GM10266 (cell line): ENCODE measurements at regions not wholly inside any gene's neighbourhood (a gene's known extent, or its start where the extent isn't known, plus 50 kb on each side); places are given as distances from the start of the nearest gene placed in this dataset.

Experiments used
- DNase-seq: peaks from one replicate; pipeline ENCODE4 v3.0.0; 2012; ENCODE audit errors: extremely low spot score
- CTCF ChIP-seq: IDR thresholded peaks from 2 replicates; pipeline ENCODE4 v1.5.1; 2012; ENCODE audit warnings: mild to moderate bottlenecking, low read depth; ENCODE audit not compliant: control insufficient read depth, insufficient read depth; ENCODE audit errors: missing control alignments

- TF ChIP-seq CTCF = no peak
- no peak for DNase-seq
These were observed 1467.8 kb downstream of the UQCRFS1 start for GRCh38 chr19:27744926-27745768.

- no peak for TF ChIP-seq CTCF
- no peak for DNase-seq
These were observed 1470.9 kb downstream of the UQCRFS1 start for GRCh38 chr19:27742041-27742440.

- TF ChIP-seq CTCF = no peak
- no peak for DNase-seq
These were observed 1471.7 kb downstream of the UQCRFS1 start for GRCh38 chr19:27741236-27741635.

GRCh38 chr19:27740396-27740795, 1472.6 kb downstream of the UQCRFS1 start:
- DNase-seq = no peak
- no peak for TF ChIP-seq CTCF

GRCh38 chr19:27738569-27739193, 1474.3 kb downstream of the UQCRFS1 start:
- no peak for TF ChIP-seq CTCF
- no peak for DNase-seq

GRCh38 chr19:27736225-27736624, 1476.7 kb downstream of the UQCRFS1 start:
- DNase-seq = no peak
- TF ChIP-seq CTCF = no peak

- no peak for TF ChIP-seq CTCF
- no peak for DNase-seq
These were observed 1477.6 kb downstream of the UQCRFS1 start for GRCh38 chr19:27735314-27735713.
